ENCODE measurements at regions not wholly inside any gene's neighbourhood (a gene's known extent, or its start where the extent isn't known, plus 50 kb on each side); places are given as distances from the start of the nearest gene placed in this dataset.

DNA sequence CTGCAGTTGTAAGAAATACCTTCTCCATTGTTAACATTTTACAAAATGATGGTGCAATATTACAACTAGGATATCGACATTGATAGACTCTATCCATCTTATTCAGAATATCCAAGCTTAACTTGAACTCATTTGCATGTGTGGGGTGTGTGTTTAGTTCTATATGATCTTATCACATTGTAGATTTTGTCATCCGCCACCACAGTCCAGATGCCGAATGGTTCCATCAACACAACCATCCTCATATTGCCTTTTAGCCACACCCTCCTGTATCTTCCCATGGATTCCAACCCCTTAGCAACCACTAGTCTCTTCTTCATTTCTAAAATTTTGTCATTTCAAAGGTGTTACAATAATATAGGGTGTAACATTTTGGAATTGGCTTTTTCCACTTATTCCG, 452.9 kb upstream of the AKR1E2 start:
- TF ChIP-seq CTCF (IDR thresholded peaks at IDR 0.05; ENCODE audit: poor library complexity) (no peak), EZH2 (IDR thresholded peaks at IDR 0.05; ENCODE audit: borderline replicate concordance) (no peak), EZH2phosphoT487 (IDR thresholded peaks at IDR 0.05; ENCODE audit: low read depth, severe bottlenecking, unreplicated experiment) (no peak)
